GM15510 (cell line): ENCODE measurements at regions not wholly inside any gene's neighbourhood (a gene's known extent, or its start where the extent isn't known, plus 50 kb on each side); places are given as distances from the start of the nearest gene placed in this dataset.

Experiments
- POLR2A ChIP-seq: IDR thresholded peaks from 3 replicates; pipeline ENCODE4 v1.6.1; 2011; ENCODE audit warnings: borderline replicate concordance; ENCODE audit not compliant: insufficient read length; ENCODE audit errors: extremely low read depth

DNA sequence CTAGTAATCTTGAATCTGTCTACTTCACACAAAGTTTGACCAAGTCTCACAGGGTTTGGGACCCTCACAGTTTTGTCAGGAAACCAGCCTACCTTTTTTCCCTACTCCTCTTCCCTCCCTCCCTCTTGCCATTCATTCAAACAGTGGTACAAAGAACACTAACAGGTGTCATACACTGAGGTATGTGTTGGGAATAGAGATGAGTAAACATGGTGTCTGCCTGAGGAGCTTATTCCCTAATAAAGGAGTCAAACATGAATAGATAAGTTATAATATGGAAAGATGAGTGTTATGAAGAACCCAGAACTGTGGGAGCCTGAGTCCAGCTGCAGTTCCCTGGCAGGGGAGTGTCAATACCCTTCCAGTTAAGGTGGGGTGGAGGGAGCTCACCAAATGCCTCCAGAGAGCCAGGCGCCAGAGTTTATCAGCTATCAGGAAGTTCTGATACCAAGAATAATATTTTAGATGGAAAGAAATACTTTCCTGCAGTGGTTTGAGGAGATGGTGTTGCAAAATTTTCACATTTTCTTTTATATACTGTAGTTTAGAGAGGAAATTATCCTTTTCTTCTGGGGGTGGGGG, 183.4 kb upstream of the NR3C1 start:
- TF ChIP-seq POLR2A: no peak

DNA sequence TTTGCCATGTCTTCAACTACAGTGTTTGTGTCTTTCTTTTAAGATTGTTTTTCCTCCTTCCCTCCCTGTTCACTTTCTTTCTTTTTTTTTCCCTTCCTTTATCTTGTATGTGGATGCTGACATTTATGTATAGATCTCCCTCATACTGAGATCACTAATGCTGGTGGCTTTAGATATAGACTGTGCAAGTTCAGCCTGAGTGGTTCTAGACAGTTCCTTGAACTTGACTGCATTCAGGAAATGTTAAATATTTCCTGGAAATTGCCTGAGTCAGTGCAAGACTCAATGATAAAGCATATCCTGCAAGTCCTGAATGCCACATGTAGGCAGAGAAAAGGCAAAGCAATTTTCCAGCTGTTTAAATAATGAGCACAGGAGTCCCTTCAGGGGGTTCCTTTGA, 182.5 kb upstream of the NR3C1 start:
- TF ChIP-seq POLR2A: no peak

DNA sequence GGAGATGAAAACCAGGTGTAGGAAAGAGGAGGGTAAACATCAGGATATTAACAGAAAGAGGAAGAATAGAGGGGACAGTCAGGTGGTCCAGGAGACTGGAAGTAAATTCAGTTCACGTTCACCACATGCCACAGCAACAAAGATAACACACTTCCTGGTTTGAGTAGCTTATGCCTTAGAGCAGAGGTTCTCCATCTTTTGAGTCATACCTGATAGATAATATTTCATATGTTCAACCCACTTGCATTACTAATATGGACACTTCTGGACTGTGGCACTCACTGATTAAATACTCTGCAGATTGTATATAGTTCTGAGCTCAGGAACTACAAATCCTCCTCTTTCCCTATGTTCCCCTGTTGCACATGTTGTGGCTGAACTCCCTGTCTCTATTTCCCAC, 179.9 kb upstream of the NR3C1 start:
- no peak for TF ChIP-seq POLR2A

DNA sequence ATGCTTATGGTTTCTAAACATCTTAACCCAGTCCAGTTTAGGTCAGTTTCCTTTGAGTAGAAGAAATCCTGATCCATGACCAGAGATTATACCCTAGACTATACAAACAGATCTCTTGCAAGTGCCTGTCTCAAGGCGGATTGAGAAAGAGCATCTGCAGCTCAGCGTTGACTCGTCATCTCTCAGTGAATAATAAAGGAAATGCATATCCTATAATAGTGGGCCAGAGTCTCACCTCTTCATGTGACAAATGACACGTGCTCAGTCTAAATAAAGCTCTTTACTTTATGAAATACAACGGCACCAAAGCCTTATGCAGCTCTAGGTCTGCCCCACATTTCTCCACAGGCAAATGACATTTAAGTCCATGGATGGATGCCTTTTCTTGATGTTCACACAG, 179.4 kb upstream of the NR3C1 start:
- no peak for TF ChIP-seq POLR2A

DNA sequence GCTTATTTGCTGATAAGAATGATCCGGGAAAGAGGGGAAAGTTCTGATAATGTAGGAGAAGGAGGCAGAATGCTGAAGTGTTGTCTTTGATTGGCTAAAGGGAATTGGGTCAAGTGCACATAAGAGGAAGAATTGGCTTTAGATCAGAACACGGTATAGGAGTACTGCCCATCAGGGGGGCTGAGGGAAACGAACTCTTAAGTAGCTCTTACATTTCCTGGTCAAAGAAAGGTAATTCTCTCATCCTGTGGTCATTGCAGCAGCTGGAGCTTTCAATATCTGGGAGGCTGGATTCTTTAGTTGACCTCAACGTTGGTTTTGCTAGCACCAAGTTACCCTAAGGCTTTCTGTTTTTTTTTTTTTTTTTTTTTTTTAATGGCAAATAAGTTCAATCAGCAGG, 178.7 kb upstream of the NR3C1 start:
- TF ChIP-seq POLR2A: no peak

DNA sequence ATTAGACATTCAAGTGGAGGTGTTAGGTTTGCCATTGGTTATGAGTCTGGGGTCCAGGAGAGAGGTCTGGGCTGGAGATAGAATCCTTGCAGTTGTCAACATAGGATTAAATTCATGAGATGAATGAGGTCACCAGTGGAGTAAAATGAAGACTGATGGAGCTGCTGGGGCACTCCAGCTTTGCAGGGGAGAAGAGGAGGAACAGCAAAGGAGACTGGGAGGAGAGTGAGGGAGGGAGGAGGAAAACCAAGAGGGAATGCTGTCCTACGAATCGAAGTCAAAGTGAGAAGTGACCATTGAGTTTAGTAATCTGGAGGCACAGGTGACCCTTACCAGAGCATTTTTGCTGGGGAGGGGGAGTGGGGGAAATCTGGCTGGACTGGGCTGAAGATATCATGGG, 178.2 kb upstream of the NR3C1 start:
- TF ChIP-seq POLR2A: no peak

DNA sequence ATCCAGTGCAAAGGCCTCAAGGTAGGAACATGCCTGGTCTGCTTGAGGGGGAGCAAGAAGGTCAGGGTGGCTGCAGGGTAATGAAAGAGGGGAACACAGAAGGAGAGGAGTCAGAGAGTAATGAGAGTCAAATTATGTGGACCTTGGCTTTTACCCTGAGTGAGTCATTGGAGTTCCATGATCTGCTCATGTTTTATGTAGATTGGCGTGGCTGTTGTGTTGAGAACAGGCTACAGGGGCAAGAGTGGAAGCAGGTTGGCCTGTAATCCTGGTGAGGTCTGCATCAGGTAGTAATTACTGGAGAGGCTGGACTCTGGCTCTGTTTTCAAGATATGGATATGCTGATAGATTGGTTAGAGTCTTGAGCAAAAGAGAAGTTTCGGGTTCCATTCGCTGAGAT, 177.7 kb upstream of the NR3C1 start:
- TF ChIP-seq POLR2A: no peak

DNA sequence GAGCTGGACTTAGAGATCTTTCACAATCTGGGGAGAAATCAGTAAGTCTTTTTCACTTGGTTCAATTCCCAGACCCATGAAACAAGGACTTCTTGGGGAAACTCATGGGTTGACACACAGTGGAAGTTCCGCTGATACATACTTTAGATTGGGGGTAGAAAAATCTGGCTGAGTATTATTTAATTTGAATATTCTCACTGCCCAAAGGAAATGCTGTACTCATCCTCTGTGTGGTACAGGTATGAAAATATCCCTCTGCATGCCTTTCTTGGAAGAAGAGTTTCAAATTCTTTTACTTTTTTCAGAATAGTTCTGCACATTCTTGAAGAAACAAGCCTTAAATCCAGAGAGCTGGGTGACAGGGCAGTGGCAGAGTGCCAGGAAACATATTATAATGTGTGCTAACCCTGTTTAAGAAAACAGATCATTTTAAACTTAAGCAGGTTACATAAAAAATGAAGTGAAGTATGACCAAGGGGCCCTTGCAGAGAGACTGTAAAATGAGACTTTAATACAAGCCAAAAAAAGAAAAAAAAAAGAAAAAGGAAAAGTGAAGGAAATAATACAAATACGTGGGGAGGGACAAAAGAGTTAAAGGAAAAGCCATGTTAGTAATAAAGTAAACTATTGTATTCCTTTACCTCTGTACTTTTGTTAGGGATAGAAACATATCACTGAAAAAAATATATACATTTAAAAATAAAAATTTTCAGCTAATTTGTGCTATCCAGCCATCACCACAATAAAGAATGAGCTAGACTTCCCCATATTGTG, 173.4 kb upstream of the NR3C1 start:
- no peak for TF ChIP-seq POLR2A

DNA sequence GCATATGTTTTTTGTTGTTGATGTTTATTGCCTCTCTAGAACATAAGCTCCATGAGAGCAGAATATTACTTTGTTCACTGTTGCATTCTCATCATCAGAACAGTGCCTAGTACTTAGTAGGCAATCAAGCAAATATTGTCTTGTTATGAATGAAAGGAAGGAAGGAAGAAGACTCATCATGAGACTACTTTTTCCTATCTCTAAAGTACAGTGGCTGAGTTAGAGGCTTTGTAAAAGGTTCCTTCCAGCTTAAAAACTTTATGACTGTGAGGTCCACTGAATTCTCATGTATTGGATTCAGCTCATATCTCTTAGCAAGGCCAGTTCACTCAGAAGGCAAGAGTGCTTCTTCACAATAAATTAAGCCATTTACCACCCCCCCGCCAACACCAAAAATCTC, 171.8 kb upstream of the NR3C1 start:
- TF ChIP-seq POLR2A: no peak

DNA sequence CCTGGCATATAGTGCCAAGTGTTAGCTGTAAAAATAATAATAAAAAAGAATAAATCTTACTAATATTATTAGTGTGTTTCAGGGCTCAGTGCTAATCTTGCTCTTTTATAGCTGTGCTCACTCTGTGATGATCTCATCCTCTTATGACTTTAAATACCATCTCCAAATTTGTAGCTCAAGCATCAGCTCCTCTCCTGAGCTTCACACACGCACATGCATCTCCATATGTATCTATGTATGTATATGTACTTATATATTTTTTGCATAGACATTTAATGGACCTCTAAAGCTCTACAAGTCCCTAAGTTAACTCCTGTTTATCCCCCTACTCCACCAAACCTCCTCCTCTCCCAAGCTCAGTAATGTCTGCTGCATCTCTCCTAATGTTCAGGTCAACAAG, 170.8 kb upstream of the NR3C1 start:
- TF ChIP-seq POLR2A: no peak

DNA sequence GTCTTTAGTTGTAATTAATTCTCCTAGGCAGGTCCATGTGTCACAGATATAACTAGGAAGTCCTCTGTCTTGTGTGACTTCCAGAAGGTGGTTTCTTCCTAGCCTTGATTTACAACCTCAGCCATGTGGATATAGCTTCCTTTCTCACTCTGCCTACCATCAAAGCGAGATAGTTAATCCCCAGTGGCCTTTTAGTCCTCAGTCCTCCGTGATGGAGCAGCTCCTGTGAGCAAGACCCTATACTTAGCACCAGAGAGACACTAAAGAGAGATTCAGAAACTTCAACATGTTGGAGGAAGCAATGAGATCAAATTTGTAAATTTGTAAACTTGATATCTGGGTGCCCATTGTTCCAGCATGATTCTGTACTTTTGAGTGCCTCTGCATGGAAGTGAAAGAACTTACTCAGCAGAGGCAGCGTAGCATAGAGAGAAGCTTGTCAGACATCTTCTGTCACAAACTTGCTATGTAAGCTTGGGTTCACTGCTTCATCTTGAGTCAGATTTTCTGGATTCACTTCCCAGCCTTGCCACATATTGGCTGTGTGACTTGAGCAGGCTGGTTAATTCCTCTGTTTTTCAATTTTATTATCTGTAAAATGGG, 170.2 kb upstream of the NR3C1 start:
- TF ChIP-seq POLR2A: no peak

DNA sequence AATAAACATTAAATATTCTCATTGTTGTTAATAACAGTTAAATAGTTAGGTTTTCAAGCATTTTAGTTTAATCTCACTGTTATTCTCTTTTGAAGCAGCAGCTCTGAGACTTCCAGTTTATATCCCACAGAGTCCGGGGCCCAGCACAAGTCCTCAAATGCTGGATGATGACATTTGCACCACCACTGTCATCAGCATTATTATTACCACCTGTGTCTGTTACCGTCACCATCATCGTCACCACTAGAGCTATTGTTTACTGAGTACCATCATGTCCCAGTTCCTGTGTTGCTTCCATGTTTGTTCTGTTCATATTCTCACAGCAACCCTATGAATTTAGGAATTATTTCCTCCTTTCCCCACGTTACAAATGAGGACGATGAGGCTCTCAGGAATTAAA, 169.2 kb upstream of the NR3C1 start:
- TF ChIP-seq POLR2A: no peak

DNA sequence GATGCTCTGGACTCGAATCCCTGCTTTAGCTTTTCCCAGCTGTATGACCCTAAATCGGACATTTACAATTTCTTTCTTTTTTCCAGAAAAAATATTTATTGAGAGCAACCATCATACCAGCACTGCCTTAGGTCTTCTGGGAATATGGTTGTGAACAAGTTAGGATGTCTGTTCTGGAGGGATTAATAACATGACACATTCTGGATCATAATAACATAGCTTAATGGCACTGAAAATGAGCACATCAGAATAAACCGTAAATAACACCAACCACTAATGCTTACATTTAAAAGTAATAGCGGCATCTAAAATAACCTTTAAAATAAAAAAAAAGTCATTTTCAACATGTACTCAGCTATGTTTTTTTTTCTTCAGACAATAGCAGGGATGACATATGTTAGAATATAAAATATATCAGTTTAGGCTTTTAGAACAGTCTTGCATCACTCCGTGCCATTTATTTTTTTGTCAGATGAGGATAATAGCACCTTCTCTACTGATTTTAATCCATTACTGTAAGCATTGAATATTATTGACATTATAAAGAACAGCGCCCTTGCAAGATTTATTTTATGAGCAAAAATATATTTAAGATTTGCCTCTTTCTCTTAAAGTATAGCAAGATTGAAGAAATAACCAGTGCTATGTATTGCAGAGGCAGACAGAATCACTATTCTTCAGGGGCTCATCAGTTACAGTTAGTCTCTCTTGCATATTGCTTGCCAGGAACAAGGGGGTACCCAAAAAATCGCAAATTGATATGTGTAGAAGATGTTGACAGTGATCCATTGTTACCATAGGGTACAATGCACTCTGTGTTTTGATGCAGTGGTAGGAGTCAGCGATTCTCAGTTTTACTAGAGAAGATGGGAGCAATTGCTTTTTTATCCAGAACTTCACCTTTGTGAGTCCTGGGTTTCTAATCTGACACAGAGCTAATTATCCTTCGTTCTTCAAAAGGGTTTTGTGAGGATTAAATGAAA, 168.4 kb upstream of the NR3C1 start:
- no peak for TF ChIP-seq POLR2A

DNA sequence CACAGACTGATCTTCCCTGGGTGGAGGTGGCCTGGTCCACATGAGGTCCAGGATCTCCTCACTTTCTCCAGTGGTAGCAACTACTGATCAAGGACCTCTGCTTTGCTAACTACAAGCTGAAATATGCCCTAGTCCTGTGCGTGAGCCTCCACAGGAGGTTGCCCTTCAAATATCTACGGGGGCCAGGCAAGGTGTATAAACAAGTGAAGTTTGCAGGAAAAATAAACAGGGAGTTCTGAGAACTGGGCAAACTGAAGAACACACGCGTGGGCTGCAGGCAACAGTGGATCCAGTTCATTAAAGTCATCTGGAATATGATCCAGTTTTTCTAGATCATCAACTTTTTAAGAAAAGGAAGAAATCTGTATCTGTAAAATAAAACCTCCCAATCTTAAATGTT, 167.5 kb upstream of the NR3C1 start:
- no peak for TF ChIP-seq POLR2A
